ENCODE measurements at regions not wholly inside any gene's neighbourhood (a gene's known extent, or its start where the extent isn't known, plus 50 kb on each side); places are given as distances from the start of the nearest gene placed in this dataset.

- H3K9me2 ChIP-seq (replicated peaks; ENCODE audit: control insufficient read depth, low read length), result no peaks in the 10 kb centered on the region
- no peaks in the 10 kb centered on the region for H3F3A ChIP-seq (ENCODE audit: control insufficient read depth, insufficient read depth)
- H4K20me1 ChIP-seq (ENCODE audit: control insufficient read depth, insufficient read depth, low read depth, low read length), result no peaks in the 10 kb centered on the region
- H3K27me3 ChIP-seq (ENCODE audit: control insufficient read depth, low read length), result no peaks in the 10 kb centered on the region
- H3K36me3 ChIP-seq (ENCODE audit: control insufficient read depth, low read length), result no peaks in the 10 kb centered on the region
- H3K9me3 ChIP-seq (ENCODE audit: control insufficient read depth, insufficient read depth, low read length), result no peaks in the 10 kb centered on the region
- H3K4me1 ChIP-seq (ENCODE audit: control insufficient read depth, low read length), result no peaks in the 10 kb centered on the region
- H3K4me3 ChIP-seq (ENCODE audit: low read length), result no peak overlapping the region
- no peak overlapping the region for H3K27ac ChIP-seq (ENCODE audit: low read depth, low read length)
- no peaks in the 10 kb centered on the region for H3K79me2 ChIP-seq (ENCODE audit: control insufficient read depth, low read length)
- no peak overlapping the region for H3K4me2 ChIP-seq (ENCODE audit: low read length)
- TF ChIP-seq CTCF (IDR thresholded peaks at IDR 0.05; ENCODE audit: low read depth, low read length, poor library complexity, severe bottlenecking), result no peak
- TF ChIP-seq EZH2phosphoT487 (IDR thresholded peaks at IDR 0.05; ENCODE audit: borderline replicate concordance, low read length), result no peak
These were observed 318.6 kb upstream of the PRDM1 start for GRCh38 chr6:105767541-105767940.

GRCh38 chr6:105765239-105765638 is 320.9 kb upstream of the PRDM1 start:
- H3K4me2 ChIP-seq (ENCODE audit: low read length), result no peak overlapping the region
- TF ChIP-seq EZH2phosphoT487 (IDR thresholded peaks at IDR 0.05; ENCODE audit: borderline replicate concordance, low read length) (no peak), CTCF (IDR thresholded peaks at IDR 0.05; ENCODE audit: low read depth, low read length, poor library complexity, severe bottlenecking) (no peak)

GRCh38 chr6:105764315-105764714 is 321.8 kb upstream of the PRDM1 start:
- H3K4me2 ChIP-seq (ENCODE audit: low read length), result no peak overlapping the region
- H3K9me2 ChIP-seq (replicated peaks; ENCODE audit: control insufficient read depth, low read length), result no peaks in the 10 kb centered on the region
- H3K9me3 ChIP-seq (ENCODE audit: control insufficient read depth, insufficient read depth, low read length), result no peaks in the 10 kb centered on the region
- H3K4me1 ChIP-seq (ENCODE audit: control insufficient read depth, low read length), result no peaks in the 10 kb centered on the region
- H3F3A ChIP-seq (ENCODE audit: control insufficient read depth, insufficient read depth), result no peaks in the 10 kb centered on the region
- no peaks in the 10 kb centered on the region for H3K79me2 ChIP-seq (ENCODE audit: control insufficient read depth, low read length)
- no peak overlapping the region for H3K27ac ChIP-seq (ENCODE audit: low read depth, low read length)
- H3K36me3 ChIP-seq (ENCODE audit: control insufficient read depth, low read length), result no peaks in the 10 kb centered on the region
- no peaks in the 10 kb centered on the region for H4K20me1 ChIP-seq (ENCODE audit: control insufficient read depth, insufficient read depth, low read depth, low read length)
- H3K27me3 ChIP-seq (ENCODE audit: control insufficient read depth, low read length), result no peaks in the 10 kb centered on the region; the same call in 1 of the 2 replicates
- no peak overlapping the region for H3K4me3 ChIP-seq (ENCODE audit: low read length)
- TF ChIP-seq EZH2phosphoT487 (IDR thresholded peaks at IDR 0.05; ENCODE audit: borderline replicate concordance, low read length) (no peak), CTCF (IDR thresholded peaks at IDR 0.05; ENCODE audit: low read depth, low read length, poor library complexity, severe bottlenecking) (no peak)

More at GRCh38 chr6:105765239-105765638, 320.9 kb upstream of the PRDM1 start:
- Histone ChIP-seq H3K4me1 (ENCODE audit: control insufficient read depth, low read length) (no peaks in the 10 kb centered on the region), H3K9me3 (ENCODE audit: control insufficient read depth, insufficient read depth, low read length) (no peaks in the 10 kb centered on the region), H3K27me3 (ENCODE audit: control insufficient read depth, low read length) (no peaks in the 10 kb centered on the region; the same call in 1 of the 2 replicates), H4K20me1 (ENCODE audit: control insufficient read depth, insufficient read depth, low read depth, low read length) (no peaks in the 10 kb centered on the region), H3K4me3 (ENCODE audit: low read length) (no peak overlapping the region), H3K79me2 (ENCODE audit: control insufficient read depth, low read length) (no peaks in the 10 kb centered on the region), H3K36me3 (ENCODE audit: control insufficient read depth, low read length) (no peaks in the 10 kb centered on the region), H3K9me2 (replicated peaks; ENCODE audit: control insufficient read depth, low read length) (no peaks in the 10 kb centered on the region), H3K27ac (ENCODE audit: low read depth, low read length) (no peak overlapping the region), H3F3A (ENCODE audit: control insufficient read depth, insufficient read depth) (no peaks in the 10 kb centered on the region)

Measured in DOHH2 (cell line).